Frontal cortex (tissue), 3 donors: ENCODE measurements at regions not wholly inside any gene's neighbourhood (a gene's known extent, or its start where the extent isn't known, plus 50 kb on each side); places are given as distances from the start of the nearest gene placed in this dataset.

Experiments
- DNase-seq, 2 donors: peaks; one replicate each; pipeline ENCODE4 v3.0.0; 2012; ENCODE audit warnings: low spot score in 2 of 2
- FAIRE-seq: peaks from 2 replicates; lab custom pipeline; 2012; peaks lifted over from hg19 to GRCh38; lab: Jason Lieb, UNC
- donor health status: control.
- donor health status: control.
- donor health status: control.

DNA sequence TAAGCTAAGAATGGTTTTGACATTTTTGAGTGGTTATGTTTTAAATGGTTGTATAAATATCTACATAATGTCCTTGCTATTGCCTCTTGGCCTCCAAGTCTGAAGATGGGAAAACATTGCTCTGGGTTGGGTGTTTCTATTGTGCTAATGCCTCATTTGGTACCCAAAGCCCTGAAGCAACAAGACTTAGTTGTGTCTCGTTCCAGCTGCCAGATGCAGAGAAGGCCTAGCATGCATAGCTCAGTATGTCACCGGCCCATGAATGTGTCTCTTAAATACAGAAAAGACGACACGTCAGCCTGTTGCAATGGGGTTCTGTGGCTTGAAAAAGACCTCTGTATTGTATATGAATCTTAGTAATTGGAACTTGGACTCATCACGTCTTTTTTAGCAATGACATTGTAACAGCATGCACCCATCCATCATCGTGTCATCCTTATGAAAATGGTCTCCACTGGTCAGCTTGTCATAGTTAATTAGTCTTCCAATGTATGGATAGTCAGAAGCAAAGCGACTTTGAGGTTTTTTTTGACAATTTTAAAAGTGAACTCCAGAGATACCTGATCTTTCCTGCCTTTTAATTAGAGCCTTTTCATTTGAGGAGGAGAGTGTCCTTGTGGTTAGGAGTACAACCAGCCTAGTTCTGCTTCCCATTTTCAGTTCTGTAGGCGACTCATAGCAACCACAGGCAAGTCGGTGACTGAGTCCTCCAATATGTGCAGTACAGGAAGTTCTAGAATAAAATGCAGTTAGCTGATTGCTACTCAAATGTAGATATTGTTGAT, 126.4 kb upstream of the GATB start:
- DNase-seq (no peak), FAIRE-seq (no peak)

DNA sequence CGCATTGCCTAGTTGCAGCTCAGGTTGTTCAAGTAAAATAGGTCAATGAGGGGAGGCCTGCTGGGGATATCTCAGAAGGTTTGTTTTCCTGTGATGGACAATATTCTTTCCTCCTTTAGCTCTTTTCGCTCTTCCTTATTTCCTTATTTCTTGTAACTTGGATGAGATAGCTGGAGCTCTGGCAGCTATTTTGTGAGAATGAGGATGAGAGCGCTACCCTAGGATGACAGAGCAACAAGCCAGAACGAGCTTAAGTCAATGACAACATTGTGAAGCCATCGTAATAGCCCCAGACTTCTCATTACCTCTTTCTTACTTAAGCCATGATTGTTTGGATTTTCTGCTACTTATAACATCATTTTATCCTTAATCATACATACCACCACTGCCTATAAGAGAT, 124.3 kb upstream of the GATB start:
- DNase-seq = no peak
- FAIRE-seq = no peak

DNA sequence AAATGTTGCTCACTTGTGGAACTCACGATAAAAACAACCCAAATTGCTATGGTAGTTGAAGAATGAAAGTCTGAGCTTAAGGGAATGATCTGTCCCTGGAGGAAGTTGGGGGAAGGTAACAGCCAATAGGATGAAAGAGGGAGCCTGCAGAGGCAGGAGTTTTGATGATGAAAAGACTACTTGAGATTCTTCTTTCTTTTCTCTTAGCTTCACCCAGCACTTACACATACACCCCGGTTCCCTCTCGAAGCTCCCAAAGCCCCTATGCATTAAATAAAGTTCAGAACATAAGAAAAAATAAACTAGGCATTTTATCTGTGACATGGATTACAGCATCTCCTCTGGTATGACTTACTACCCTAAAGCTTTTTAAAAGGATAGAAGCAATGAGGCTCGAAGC, 122.9 kb upstream of the GATB start:
- DNase-seq (no peak), FAIRE-seq (no peak)

DNA sequence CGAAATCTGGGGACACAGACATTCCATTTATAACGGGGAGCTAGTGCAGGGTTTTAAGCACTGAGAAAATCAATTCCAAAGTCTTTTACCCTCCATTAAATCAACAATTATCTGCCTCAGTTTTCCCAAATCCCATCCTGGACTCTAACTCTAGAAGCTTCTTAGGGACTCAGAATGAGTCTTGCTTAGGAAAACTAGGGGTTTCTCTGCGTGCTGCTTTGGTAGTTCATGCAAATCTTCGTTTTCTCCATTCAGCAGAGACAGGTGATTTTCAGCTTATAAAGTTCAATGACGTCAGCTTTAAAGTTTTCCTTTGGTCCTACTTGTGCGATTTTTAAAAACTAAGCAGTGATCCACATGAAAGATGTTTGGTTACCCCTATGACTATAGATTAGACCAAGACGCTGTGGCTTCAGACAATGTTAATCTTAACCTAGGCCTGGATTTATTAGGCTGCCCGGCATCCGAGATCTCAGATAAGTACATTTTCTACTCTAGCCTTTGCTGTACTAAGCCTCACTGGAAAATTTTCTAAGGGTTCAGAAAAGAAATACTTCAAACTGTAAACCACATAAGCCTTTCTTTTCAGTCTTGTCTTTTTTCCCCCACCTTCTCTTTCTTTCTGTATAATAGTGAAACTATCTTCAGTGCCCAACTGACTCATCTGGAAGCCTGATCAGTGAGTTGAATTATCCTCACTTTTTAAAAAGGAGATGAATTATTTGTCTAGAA, 121.4 kb upstream of the GATB start:
- FAIRE-seq (no peak), DNase-seq (no peak)

DNA sequence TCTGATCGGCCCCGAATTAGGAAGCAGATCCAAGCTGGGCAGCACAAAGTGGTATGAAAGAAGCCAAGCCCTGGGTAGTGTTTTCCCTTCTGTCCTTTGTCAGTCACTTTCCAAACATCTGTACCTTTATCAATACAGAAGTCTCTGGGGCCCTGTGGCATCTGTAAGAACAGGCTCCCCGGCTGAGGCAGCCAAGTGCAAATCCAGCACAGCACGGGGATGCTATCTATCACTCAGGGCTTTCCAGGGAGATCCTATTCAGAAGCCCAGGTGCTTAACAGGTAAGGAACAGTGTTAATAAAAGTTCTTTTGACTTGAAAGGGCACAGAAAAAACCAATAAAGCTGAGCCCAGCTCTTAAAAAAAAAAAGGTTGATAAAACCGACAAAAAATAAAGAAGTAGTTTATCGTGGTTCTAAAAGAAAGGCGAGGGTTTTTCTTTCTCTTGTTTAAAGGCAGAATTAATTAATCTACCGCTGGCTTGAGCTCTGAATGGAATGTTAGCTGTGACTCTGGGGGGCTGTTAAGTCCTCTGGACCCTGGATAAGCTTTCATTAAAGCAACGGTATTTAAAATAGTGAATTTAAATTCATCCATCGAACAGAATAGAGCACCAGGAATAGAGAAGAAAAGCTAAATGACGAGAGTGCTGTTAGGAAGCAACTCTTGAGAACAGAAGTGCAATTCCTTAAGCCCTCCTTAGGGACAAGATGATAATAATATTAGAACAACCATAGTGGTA, 119.1 kb upstream of the GATB start:
- DNase-seq (no peak), FAIRE-seq (no peak)

DNA sequence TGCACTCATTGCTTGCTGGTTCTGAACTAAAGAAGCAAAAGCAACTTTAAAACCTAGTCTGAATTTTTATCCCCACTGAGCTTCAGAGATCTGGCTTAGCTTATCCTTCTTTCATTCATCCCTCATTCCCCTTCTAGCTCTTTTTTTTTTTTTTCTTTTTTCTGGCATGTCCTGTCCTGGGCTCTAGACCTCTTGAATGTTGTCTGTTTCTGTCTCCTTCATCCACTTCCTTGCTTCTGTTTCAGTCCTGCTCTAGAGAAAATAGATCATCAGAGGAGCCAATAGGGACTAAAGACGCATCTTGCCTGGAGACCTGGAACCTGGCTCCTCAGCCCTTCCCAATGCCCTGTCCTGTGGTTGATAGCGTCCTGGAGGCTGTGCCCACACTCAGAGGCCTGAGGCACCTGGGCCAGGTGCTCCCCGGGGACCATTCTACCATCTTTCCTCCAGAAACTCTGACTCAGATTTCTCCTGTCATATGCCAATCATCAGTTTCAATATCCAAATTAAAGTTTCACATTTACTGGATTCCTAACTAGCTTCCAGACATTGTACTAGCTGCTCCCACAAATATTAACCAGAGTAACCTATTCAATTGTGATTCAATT, 115.7 kb upstream of the GATB start:
- FAIRE-seq (no peak), DNase-seq (no peak)

DNA sequence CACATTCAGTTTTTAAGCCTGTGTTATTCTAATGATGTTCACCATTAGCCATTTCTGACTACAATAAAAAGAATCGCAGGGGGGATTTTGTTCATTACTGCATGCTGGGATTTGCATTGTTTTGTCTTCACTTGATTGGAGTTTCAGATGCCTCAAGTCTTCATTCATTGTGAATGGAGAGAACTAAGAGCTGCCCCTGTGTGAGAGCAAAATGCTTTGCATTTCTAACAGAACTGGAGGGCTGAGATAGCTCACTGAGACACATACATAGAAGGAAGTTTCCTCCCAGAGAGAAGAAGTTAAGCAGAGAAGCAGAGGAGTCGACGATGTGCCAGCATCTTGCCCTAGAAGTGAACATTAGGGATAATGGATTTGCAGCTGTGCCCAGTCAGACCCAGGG, 113.5 kb upstream of the GATB start:
- FAIRE-seq (no peak), DNase-seq (no peak)

DNA sequence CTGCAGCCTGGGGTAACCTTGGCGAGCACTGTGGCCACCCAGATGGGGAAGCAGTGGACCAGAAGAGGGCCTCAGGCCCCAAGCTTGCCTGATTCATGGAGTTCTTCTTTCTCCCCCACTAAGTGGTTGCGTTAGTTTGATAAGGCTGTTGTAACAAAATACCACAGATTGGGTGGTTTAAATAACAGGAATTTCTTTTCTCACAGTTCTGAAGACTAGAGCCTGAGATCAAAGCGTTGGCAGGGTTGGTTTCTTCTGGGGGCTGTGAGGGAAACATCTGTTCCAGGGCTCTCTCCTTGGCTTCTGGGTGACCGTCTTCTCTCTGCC, 105.7 kb upstream of the GATB start:
- FAIRE-seq (no peak), DNase-seq (no peak)

DNA sequence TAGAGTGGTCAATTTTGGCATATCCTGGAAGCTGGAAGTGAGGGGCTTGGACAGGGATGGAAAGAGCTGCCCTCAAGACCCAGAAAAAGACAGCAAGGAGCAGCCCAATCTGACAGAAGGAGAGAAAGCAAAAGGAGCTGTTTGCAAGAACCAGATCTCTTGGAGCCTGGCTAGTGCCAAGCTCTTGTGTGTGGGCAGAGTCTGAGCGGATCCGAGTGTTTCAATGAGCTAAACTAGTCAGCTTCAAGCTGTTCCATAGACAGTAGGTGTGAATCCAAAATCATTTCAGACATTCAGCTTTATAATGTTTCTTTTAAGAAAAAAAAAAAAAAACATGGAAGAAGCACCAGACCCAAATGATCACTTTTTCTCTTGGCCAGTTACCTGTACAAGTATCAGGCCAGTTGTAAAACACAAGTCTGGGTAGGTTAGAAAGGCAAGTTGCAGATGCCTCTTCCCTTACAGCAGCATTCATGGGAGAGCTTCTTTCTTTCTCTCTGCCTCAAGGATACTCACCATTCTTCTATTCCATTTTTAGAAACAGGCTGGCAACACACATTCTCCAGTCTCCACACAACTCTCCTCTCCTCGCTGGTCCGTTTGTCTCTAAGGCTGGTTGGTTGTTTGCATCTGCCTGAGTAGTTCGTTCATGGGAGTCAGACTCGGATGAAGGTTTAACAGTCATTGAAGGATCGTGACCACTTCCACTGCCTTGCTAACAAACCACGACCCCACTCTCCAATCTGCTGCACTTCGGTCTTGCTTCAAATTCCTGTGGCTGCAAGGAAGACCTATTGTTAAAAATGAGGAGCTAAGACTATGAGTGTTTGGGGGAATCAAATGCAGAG, 105.2 kb upstream of the GATB start:
- FAIRE-seq (no peak), DNase-seq (no peak)

DNA sequence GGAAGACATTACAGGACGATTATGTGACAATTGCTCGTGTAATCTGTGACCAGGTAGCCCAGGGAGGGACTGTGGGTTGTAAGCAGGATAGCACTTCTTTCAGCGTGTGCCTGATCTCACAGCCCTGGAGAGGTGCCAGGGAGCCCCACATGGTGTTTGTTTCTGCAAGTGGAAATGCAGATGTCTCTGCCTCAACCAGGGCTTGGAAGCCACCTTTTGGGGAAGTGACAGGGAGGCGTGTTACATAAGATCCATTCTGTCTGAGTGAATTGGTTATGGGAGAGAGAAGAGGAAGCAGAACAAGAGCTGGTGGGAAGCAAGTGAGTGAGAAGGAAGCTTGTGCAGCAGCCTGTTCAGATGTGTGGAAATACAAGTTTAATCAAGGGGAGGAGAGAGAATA, 104.5 kb upstream of the GATB start:
- DNase-seq (peak in 1 of 2 donors; percentile 20), FAIRE-seq (no peak)

DNA sequence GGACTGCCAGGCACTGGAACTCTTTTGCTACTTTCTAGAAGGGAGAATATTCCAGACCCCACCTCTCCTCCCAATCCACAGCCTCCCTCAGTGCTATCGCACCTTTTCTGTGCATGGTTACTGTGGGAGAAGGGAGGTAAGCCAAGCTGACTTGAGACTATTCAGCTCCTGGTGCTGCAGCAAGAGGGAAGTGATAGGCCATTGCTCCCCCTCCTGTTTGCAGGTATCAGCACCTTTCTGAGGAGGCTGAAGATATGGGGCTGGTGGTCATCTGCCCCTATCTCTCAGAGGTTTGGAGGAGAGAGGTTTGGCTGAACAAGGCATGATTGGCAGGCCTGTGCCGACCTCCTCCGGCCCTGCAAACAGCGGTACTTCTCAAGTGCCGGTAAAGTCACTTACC, 103.3 kb upstream of the GATB start:
- FAIRE-seq (no peak), DNase-seq (no peak)

DNA sequence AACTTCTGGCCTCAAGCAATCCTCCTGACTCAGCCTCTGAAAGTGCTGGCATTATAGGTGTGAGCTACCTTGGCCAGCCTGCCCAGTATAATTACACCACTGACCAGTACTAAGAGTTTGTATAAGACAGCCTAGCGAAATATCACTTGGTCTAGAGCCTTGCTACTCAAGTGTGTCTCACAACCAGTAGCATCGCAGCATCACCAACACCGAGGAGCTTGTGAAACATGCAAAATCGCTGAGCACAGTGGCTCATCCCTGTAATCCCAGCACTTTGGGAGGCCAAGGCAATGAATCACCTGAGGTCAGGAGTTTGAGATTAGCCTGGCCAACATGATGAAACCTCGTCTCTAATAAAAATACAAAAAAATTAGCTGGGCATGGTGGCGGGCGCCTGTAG, 102.0 kb upstream of the GATB start:
- FAIRE-seq = no peak

DNA sequence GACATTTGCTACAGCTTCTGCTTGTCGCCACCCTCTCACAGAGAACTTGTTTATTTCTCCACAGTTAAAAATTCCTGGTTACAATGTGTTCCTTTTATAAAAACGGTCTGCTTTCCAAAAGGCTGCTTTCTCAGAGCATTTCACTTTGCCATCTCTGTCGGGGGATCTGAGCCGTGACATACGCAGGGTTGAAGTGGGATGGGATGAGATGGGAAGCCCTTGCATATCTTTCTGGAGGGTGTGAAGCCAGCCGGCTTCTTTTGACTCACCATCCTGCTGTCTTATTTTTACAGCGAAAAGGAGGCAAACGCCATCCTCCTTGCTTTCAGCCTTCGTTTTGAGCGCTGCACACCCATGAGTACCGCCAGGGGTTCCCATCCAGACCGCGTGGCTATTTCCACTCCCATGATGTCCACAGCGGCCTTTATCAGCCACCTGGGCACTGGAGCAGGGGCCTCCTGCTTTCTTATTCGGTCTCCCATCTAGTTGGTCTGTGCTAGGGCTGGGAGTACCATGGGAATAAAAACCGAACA, 99.8 kb upstream of the GATB start:
- no peak for DNase-seq
- FAIRE-seq = no peak

More for the DNA sequence above, 102.0 kb upstream of the GATB start:
- DNase-seq = no peak

DNA sequence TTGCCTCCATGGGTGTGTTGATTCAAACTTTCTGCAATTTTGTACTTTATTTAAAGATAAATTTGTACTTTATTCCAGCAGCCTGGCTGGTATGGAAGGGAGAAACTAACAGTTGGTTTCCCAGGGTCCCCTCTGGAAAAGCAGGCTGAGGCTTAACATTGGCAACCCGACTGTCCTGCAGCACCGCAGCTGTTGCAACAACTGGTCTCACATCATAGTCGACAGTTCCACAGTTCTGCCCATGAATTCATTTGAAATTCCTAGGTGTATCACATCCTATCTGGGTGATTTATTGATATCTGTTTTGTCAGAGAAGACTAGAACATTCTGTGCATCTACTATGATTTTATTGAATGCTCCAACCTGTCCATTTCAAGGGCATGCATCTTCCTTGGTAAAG, 98.8 kb upstream of the GATB start:
- no peak for DNase-seq
- no peak for FAIRE-seq

DNA sequence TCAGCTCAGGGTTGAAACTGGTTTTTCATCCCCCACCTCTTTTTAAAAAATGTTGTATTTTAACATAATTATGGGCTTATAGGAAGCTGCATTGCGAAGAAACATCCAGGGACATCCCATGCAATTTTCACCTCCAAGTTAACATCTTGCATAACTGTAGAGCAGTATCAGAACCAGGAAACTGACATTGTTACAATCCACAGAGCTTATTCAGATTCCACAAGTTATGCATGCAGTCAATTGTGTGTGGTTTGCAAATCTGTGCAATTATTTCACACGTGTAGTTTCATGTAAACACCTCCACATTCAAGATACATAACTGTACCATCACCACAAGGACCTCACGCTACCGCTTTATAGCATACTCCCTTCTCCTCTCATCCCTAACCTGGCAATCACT, 97.5 kb upstream of the GATB start:
- DNase-seq = no peak
- no peak for FAIRE-seq

DNA sequence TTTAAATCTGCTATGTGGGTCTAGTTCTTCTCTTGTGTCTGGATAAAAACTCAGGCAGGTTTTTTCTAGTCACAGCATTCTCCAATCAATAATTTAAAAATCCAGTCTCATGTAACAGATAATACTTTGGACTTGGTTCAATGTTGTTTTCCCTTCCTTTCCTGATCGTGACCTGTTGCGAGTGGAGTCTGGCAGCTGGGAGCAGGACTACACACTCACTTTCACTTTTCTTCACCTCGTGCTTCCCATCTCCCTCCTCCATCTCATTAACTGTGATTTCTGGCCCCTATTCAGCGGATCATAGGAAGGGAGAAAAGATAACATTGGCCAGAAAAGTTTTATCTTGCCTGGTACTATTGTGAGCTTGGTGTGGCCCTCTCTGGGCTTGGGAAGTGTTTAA, 96.6 kb upstream of the GATB start:
- FAIRE-seq = no peak
- DNase-seq = no peak

DNA sequence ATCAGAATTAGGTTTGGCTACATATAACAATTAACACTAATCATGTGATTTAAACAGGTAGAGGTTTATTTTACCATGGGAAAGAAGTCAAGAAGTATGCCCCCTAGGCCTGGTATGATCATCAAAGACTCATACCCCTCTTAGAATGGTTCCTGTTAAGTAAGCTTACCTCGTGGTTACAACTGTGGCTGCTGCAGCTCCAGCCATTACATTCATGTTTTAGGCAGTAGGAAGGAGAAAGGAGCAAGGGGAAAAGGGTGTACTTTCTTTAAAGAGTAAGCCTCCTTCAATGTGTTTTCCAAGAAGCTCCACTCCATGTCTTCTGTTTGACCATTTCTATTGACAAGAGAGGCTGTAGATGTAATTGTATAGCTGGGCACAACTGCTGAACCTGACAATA, 94.9 kb upstream of the GATB start:
- FAIRE-seq = no peak
- DNase-seq = no peak

DNA sequence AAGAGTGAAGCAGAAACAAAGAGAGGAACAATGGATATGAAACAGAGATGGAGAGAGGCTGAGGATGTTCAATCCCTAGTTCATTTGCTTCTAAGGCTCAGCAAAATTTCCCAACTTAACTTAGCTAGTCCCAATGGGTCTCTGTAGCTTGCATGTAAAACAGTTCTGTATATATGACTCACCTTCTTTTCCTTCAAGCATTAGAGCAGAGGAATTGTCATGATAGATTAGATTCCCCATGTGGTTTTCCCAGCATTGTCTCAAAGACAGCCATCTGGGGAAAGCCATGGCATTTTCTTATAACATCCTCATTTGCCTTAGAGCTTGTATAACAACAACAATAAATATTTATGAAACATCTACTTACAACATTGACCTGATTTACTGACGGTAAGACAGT, 93.9 kb upstream of the GATB start:
- FAIRE-seq (no peak), DNase-seq (no peak)

DNA sequence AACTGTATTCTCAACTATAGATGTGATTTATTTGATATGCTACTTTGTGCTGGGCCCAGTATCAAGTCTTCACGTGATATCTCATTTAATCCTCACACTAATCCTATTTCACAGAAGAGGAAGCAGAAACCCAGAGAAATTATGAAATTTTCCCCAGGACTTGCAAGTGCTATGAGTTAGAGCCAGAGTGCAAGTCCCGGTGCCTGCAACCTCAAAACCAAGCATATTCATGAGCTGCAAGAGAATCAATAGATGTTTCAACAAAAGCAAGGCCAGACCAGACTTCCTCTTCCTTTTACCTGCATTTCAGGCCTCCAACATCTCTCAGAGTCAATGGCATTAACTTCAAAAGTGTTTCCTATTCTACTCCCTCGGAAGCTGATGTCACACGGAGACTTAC, 92.2 kb upstream of the GATB start:
- FAIRE-seq (no peak), DNase-seq (no peak)

DNA sequence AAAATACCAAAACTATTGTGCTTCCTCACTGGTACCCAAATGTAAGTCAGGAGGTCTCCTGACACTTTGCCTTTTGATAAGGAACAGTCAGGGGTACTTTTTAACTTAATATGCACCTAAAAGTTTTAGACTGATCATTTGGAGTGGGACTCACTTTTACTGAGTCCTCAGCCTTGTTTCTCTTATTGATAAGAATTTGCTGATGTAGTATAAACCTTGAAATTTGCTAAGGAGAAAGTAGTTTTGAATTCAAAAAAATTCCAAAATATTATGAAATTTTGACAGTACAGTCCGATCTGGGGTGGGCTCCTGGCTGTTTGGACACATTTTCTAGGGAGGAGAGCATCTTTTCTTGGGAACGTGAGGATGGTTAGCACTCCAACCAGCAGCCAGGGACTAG, 91.4 kb upstream of the GATB start:
- no peak for FAIRE-seq

More for the DNA sequence above, 91.4 kb upstream of the GATB start:
- DNase-seq = no peak
